Activated T-cell treated with anti-CD3 and anti-CD28 coated beads, Interleukin-2, amount 50 U/mL, for 72 hours (primary cell): ENCODE measurements at regions not wholly inside any gene's neighbourhood (a gene's known extent, or its start where the extent isn't known, plus 50 kb on each side); places are given as distances from the start of the nearest gene placed in this dataset.
"Not testable (repeated sequence)": the region's sequence is repeated elsewhere in the genome, so short reads cannot be mapped to it uniquely, and the experiment has no call there.

Experiments
- ATAC-seq, 2 donors: fragments of 150-1000 bp; cut with Tn5 transposase; replicated peaks in 1 of 2; 2 replicates each; pipeline ENCODE4 v1.10.0; 2021; ENCODE audit warnings: moderate library complexity in 2 of 2, mild to moderate bottlenecking in 1 of 2
- DNase-seq, 2 donors: peaks; one replicate each; pipeline ENCODE4 v3.0.0; 2021 to 2022; ENCODE audit warnings: mixed read lengths in 1 of 2
- H3K27ac Mint-ChIP-seq: one replicate; pipeline ENCODE4 v1.8.0; 2022; ENCODE audit warnings: mild to moderate bottlenecking, moderate library complexity, mixed read lengths
- H3K27me3 Mint-ChIP-seq: one replicate; pipeline ENCODE4 v1.8.0; 2022; ENCODE audit warnings: low read depth, mixed read lengths
- H3K36me3 Mint-ChIP-seq, 2 donors: one replicate each; pipeline ENCODE4 v1.8.0; 2022; ENCODE audit warnings: mixed read lengths in 2 of 2, mild to moderate bottlenecking in 1 of 2; ENCODE audit not compliant: insufficient read depth in 2 of 2
- H3K4me1 Mint-ChIP-seq: one replicate; pipeline ENCODE4 v1.8.0; 2022; ENCODE audit warnings: low read depth, mixed read lengths
- H3K4me3 Mint-ChIP-seq, 2 donors: one replicate each; pipeline ENCODE4 v1.8.0; 2022; ENCODE audit warnings: mild to moderate bottlenecking in 2 of 2, mixed read lengths in 2 of 2, moderate library complexity in 2 of 2
- H3K9me3 Mint-ChIP-seq, 2 donors: one replicate each; pipeline ENCODE4 v1.8.0; 2022; ENCODE audit warnings: mixed read lengths in 2 of 2

DNA sequence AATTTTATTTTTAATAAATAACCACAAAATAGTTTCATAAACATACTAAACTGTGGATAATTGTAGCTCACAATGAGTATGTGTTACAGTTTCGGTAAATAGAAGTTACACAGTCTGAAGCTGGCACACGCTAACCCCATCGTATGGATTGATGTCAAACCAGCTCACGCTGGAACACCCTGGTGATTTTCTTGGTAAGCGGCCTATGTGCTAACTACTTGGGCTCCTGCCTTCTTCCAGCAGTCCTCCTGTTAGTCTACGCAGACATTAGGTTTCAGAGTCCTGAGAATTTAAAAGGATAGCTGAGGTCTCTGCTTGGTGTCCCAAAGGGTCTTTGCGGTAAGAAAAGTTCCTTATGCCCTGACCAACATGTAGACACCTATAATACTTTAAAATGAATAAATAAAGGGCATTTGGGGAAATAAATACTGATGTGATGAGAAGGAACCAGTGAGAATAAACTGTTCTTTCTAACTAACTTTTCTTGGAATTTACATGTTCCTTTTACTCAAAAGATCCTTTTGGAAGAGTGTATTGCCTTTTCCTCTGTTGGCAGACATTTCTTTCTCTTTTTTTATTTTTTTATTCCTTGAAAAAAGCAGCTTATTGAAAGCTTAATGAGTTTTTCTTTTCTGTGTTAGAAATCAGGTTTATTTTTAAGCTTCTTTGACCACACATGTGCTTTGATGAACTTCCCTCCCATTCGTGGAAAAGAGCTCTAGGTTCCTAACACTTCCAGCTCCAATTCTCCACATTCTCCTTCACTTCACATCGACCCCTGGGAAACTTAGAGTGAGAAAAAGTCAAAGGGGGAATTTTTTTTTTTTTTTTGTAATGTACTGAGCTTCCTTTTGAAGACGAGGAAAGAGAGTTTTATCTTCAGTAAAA, 322.2 kb downstream of the IRS1 start:
- Mint-ChIP-seq H3K4me1 (no peaks in the 10 kb centered on the region), H3K36me3 (peaks cover 0 to 2% of the 10 kb centered on the region in 2 donors), H3K4me3 (no peak overlapping the region), H3K9me3 (no peaks in the 10 kb centered on the region), H3K27me3 (peaks cover 17% of the 10 kb centered on the region), H3K27ac (no peak overlapping the region)
- DNase-seq, result no peak
- ATAC-seq, result no peak

DNA sequence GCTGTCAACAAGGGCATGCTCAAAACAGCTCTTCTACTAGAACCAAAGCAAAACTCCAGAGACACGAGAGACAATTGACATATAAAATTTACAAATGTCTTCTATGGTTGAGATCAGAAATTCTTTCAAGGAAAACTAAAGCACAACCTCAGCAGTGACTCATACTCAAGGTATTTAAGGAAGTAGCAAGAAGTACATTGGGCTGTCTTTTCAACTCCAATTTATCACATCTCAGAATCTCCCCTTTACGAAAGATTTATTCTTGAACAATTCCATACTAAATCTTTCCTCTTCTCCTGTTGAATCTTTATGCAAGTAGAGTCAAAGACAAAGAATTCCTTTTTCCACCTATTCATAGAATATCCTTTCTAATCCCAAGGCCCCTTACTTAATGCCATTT, 324.0 kb downstream of the IRS1 start:
- Mint-ChIP-seq H3K36me3 (peaks cover 0 to 2% of the 10 kb centered on the region in 2 donors), H3K27ac (no peak overlapping the region), H3K4me3 (no peak overlapping the region), H3K27me3 (peaks cover 17% of the 10 kb centered on the region), H3K4me1 (no peaks in the 10 kb centered on the region), H3K9me3 (no peaks in the 10 kb centered on the region)
- no peak for ATAC-seq
- no peak for DNase-seq

DNA sequence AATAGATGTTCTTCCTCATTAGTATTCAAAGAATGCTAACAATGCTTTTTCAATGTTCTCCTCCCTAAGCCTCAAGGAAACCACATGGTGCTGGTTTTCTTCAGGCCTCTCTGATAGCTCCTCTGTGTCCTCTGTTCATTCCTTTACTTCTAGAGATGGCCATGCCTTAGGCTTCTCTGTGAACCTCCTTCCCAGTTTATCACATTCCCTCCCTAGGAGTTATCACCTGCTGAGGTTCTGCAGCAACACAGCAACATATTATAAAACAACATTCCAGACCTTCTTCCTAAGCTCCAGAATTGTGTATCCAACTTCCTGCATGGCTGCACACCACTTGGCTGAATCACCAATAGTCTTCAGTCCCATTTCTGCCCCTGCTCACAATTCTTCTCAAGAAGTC, 325.5 kb downstream of the IRS1 start:
- no peak for ATAC-seq
- Mint-ChIP-seq H3K36me3 (peaks cover 0 to 2% of the 10 kb centered on the region in 2 donors), H3K4me3 (no peak overlapping the region), H3K27me3 (peaks cover 17% of the 10 kb centered on the region), H3K27ac (no peak overlapping the region), H3K9me3 (no peaks in the 10 kb centered on the region), H3K4me1 (no peaks in the 10 kb centered on the region)
- no peak for DNase-seq

DNA sequence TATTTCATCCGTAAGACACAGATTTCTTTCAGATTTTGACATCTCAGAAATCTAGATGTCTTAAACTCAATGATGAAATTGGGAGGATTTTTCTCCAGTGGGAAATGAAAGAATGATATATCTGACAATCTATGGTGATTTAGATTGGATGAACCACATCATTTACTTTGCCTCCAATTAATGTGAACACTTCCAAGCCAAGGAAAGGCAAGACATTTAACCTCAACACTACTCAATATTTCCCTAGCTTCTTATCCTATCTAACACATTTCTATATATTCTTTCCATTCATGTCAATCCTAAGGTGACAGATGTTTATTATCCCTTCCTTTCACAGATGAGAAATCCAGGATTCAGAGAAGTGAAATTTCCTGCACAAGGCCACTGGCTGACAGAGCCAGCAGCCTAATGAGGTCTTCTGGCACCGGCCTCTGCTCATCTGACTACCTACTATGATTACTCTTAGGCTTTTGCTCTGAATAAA, 327.6 kb downstream of the IRS1 start:
- ATAC-seq (no peak), DNase-seq (no peak)
- H3K9me3 Mint-ChIP-seq, result no peaks in the 10 kb centered on the region
- no peaks in the 10 kb centered on the region for H3K36me3 Mint-ChIP-seq
- no peak overlapping the region for H3K27ac Mint-ChIP-seq
- no peaks in the 10 kb centered on the region for H3K4me1 Mint-ChIP-seq
- H3K4me3 Mint-ChIP-seq, result no peak overlapping the region
- peaks cover 12% of the 10 kb centered on the region for H3K27me3 Mint-ChIP-seq

DNA sequence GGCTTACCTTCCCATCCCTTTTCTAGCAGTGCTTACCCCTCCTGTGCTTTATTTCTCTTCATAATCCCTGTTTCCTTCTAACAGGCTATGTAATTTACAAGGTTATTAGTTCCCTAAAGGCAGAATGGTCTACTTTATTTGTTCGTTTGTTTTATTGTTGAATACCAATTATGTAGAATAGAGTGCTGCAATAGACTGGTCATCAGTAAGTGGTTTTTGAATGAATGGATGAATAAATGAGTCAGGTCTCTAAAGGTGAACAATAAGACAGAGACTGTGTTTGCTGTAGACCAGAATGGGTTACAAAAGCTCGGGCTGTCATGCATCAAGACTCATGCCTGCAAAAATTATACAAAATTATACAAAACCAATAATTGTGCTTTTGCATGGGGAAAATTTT, 332.0 kb downstream of the IRS1 start:
- no peaks in the 10 kb centered on the region for H3K36me3 Mint-ChIP-seq
- no peak for ATAC-seq
- H3K4me3 Mint-ChIP-seq, result no peak overlapping the region
- H3K4me1 Mint-ChIP-seq, result no peaks in the 10 kb centered on the region
- DNase-seq, result no peak
- no peak overlapping the region for H3K27ac Mint-ChIP-seq
- H3K27me3 Mint-ChIP-seq, result no peaks in the 10 kb centered on the region
- no peaks in the 10 kb centered on the region for H3K9me3 Mint-ChIP-seq

DNA sequence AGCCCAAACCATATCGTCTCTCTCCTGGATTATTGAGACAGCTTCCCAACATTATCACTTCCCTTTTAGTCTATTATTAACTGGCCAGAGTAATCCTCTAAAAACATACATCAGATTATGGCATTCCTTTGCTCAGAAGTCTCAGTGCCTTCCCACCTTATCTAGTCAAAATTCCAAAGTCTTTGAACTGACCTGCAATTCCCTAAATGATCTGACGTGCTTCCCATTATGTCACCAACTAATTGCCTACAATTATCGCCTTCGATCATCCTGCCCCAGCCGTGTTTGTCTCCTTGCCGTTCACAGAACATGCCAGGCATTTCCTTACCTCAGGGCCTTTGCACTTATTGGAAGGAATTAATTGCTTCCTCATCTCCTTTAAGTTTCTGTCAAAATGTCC, 332.4 kb downstream of the IRS1 start:
- no peak overlapping the region for H3K27ac Mint-ChIP-seq
- H3K36me3 Mint-ChIP-seq, result no peaks in the 10 kb centered on the region
- H3K4me1 Mint-ChIP-seq, result no peaks in the 10 kb centered on the region
- ATAC-seq, result no peak
- no peak for DNase-seq
- no peak overlapping the region for H3K4me3 Mint-ChIP-seq
- H3K9me3 Mint-ChIP-seq, result no peaks in the 10 kb centered on the region
- no peaks in the 10 kb centered on the region for H3K27me3 Mint-ChIP-seq

DNA sequence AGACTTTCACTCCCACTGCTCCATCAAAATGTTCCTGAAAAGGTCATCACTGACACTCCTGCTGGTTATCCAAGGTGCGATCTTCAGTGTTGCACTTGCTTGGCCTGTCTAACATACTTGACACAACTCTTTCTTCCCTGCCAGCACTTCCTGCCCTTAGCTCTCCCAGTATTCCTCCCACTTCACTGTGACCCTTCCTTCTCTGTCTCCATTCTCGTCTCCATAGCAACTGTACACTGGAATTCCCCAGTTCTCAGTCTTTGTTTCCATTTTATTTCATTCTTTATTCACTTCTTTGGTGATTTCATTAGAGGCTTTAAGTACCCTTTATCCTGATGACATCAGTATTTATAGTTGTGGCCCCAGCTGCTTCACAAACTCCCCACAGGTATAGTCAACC, 333.0 kb downstream of the IRS1 start:
- H3K4me3 Mint-ChIP-seq, result no peak overlapping the region
- DNase-seq (no peak), ATAC-seq (no peak)
- H3K4me1 Mint-ChIP-seq, result no peaks in the 10 kb centered on the region
- H3K9me3 Mint-ChIP-seq, result no peaks in the 10 kb centered on the region
- no peaks in the 10 kb centered on the region for H3K27me3 Mint-ChIP-seq
- H3K27ac Mint-ChIP-seq, result no peak overlapping the region
- H3K36me3 Mint-ChIP-seq, result no peaks in the 10 kb centered on the region

DNA sequence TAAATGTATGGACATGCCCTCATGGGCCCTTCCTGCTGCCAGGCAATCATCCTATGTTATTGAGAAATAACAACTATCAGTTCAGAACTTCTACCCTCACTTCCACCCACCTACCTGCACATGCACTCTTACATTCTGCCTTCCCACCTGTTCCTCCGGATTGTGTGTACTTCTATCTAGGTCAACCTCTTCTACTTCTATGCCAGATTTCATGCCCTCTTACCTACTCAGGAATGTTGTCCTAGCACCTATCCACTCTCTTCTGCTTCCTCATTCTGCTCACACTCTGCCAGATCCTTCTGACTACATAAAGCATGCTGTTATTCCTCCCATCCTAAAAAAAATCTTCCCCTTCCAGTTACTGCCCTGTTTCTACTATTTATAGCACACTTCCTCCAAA, 333.5 kb downstream of the IRS1 start:
- Mint-ChIP-seq H3K36me3 (no peaks in the 10 kb centered on the region), H3K4me1 (no peaks in the 10 kb centered on the region), H3K27ac (no peak overlapping the region), H3K9me3 (no peaks in the 10 kb centered on the region), H3K4me3 (no peak overlapping the region), H3K27me3 (no peaks in the 10 kb centered on the region)
- DNase-seq, result no peak
- ATAC-seq, result no peak

DNA sequence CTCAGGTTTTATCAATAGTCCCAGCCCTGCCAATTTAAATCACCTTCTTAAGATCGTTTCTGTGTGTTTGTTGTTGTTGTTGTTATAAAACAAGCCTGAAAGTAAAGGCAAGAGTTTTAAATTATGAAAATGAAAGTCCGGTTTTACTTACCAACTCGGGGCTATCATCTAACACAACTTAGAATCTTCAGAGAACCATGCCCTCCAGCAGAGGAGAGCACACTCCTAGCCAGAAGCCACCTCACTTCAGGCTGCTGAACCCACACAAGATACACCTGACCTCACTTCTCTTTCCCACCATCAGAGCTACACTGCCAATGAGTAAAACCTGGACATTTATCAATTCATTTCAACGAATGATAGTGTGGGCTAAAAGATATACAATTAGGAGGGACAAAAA, 335.2 kb downstream of the IRS1 start:
- Mint-ChIP-seq H3K27ac (no peak overlapping the region), H3K4me1 (no peaks in the 10 kb centered on the region), H3K27me3 (no peaks in the 10 kb centered on the region), H3K9me3 (no peaks in the 10 kb centered on the region), H3K4me3 (no peak overlapping the region), H3K36me3 (no peaks in the 10 kb centered on the region)
- ATAC-seq (no peak), DNase-seq (no peak)

DNA sequence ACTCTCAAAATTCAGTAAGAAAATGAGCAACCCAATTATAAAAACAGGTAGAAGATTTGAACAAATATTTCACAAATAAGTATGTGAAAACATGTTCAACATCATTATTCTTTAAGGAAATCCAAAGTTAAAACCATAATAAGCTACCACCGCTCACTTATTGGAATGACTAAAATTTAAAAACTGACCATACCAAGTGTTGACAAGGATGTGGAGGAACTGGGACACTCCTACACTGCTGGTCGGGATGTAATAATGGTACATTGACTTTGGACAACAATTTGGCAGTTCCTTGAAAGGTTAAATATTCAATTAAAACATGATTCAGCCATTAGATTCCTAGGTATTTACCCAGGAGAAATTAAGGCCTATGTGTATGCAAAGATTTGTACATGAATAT, 336.5 kb downstream of the IRS1 start:
- Mint-ChIP-seq H3K27ac (no peak overlapping the region), H3K4me1 (no peaks in the 10 kb centered on the region), H3K36me3 (no peaks in the 10 kb centered on the region), H3K27me3 (no peaks in the 10 kb centered on the region), H3K4me3 (no peak overlapping the region), H3K9me3 (no peaks in the 10 kb centered on the region)
- ATAC-seq (no peak), DNase-seq (no peak)

DNA sequence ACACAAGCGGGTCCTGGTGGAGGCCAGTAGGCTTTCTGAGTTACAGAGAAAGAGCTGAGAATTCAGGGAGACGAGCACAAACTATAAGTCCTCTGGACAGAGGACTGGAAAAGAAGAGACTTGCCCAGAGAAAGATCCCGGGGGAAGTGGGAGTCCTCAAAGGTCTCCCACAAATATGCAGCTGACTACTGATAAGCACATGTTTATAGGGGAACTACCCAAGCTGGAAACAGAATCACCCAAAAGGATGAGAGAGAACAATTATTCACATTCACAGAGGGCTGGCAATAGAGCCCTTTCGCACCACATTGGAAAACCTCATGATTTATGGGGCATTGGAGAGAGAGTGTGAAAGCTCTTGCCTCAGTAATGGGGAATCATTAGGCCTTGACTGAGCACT, 337.6 kb downstream of the IRS1 start:
- no peak overlapping the region for H3K4me3 Mint-ChIP-seq
- H3K4me1 Mint-ChIP-seq, result no peaks in the 10 kb centered on the region
- DNase-seq, result no peak
- H3K27ac Mint-ChIP-seq, result no peak overlapping the region
- no peak for ATAC-seq
- H3K27me3 Mint-ChIP-seq, result no peaks in the 10 kb centered on the region
- H3K9me3 Mint-ChIP-seq, result no peaks in the 10 kb centered on the region
- no peaks in the 10 kb centered on the region for H3K36me3 Mint-ChIP-seq

DNA sequence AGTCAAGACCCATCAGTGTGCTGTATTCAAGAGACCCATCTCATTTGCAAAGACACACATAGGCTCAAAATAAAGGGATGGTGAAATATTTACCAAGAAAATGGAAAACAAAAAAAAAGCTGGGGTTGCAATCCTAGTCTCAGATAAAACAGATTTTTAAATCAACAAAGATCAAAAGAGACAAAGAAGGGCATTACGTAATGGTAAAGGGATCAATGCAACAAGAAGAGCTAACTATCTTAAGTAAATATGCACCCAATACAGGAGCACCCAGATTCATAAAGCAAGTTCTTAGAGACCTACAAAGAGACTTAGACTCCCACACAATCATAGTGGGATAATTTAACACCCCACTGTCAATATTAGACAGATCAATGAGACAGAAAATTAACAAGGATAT, 343.5 kb downstream of the IRS1 start:
- H3K4me3 Mint-ChIP-seq, H3K27ac Mint-ChIP-seq, H3K9me3 Mint-ChIP-seq, H3K4me1 Mint-ChIP-seq, DNase-seq, ATAC-seq, H3K36me3 Mint-ChIP-seq: not testable (repeated sequence)
- H3K27me3 Mint-ChIP-seq, result peaks cover 28% of the 10 kb centered on the region

DNA sequence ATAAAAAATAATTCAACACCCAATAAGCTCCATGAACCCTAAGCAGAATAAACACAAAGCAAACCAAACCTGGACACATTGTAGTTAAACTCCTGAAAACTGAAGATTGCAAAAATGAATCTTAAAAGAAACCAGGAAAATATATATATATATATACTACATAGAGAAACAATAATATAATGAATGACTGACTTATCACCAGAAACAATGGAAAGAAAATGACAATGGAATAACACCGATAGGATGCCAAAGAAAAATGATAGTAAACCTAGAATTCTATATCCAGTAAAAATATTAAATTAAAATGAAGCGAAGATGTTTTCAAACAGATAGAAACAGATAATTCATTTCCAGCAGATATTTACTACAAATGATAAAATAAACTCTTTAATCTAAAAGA, 346.9 kb downstream of the IRS1 start:
- no peak for ATAC-seq
- H3K27ac Mint-ChIP-seq, result no peak overlapping the region
- no peak for DNase-seq
- H3K4me1 Mint-ChIP-seq, result no peaks in the 10 kb centered on the region
- H3K36me3 Mint-ChIP-seq, result peaks cover 2 to 6% of the 10 kb centered on the region in 2 donors
- H3K4me3 Mint-ChIP-seq, result no peak overlapping the region
- peaks cover 29% of the 10 kb centered on the region for H3K27me3 Mint-ChIP-seq
- peaks cover 3 to 9% of the 10 kb centered on the region in 2 donors for H3K9me3 Mint-ChIP-seq

DNA sequence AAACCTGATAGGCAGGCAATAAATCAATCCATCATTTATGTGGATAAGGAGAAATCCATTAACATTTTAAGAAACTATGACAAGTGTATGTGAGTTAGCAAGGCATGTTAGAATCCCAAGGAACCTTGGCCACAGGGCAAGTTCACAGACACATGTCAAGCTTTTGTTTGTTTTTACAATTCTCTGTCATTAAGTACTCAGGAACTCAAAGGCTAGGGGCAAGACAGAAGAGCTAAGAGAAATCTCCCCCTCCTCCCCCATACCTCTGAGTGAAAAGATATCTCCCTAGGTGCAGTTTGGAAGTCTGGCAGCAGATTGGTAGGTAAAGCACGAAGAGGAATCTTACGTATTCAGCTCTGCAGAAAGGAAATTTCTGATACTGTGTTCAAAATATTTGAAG, 348.1 kb downstream of the IRS1 start:
- ATAC-seq (no peak), DNase-seq (no peak)
- Mint-ChIP-seq H3K4me1 (no peaks in the 10 kb centered on the region), H3K27ac (no peak overlapping the region), H3K9me3 (peaks cover 1 to 6% of the 10 kb centered on the region in 2 donors), H3K27me3 (peaks cover 25% of the 10 kb centered on the region), H3K36me3 (peaks cover 2 to 4% of the 10 kb centered on the region in 2 donors), H3K4me3 (no peak overlapping the region)
